ENCODE measurements at regions not wholly inside any gene's neighbourhood (a gene's known extent, or its start where the extent isn't known, plus 50 kb on each side); places are given as distances from the start of the nearest gene placed in this dataset.
A peak's percentile ranks its signal among the peaks of the same experiment; 100 is the strongest.

DNA sequence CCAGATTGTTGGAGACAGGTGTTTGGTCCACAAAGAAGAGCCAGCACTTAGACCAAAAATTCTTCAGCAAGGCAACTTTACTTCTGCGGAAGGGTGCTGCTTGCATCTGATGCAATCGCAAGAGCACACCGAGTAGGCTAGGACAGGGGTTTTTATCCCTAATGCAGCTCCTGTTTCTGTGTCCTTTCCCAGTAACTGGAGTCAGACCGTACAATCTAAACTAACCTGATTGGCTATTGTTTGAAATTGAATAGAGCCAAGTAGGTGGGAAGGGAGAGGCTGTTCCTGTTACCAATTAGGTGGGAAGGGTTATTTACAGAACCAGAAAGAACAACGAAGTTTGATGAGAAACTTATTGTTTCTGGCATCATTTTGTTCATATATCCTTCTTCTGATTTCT is 77.6 kb downstream of the CHCHD4 start:
- TF ChIP-seq, protein P1, sequence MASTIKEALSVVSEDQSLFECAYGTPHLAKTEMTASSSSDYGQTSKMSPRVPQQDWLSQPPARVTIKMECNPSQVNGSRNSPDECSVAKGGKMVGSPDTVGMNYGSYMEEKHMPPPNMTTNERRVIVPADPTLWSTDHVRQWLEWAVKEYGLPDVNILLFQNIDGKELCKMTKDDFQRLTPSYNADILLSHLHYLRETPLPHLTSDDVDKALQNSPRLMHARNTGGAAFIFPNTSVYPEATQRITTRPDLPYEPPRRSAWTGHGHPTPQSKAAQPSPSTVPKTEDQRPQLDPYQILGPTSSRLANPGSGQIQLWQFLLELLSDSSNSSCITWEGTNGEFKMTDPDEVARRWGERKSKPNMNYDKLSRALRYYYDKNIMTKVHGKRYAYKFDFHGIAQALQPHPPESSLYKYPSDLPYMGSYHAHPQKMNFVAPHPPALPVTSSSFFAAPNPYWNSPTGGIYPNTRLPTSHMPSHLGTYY (CRISPR knock-in tag; IDR thresholded peaks at IDR 0.05): no peak
- TF ChIP-seq NR2C2 (CRISPR knock-in tag; IDR thresholded peaks at IDR 0.05) (no peak), ZNF121 (CRISPR knock-in tag; IDR thresholded peaks at IDR 0.05) (no peak), CREB1 (CRISPR knock-in tag; IDR thresholded peaks at IDR 0.05) (no peak), NR3C1 (CRISPR knock-in tag; conservative IDR thresholded peaks at IDR 0.05; ENCODE audit: low read depth) (no peak), ZNF423 (CRISPR knock-in tag; IDR thresholded peaks at IDR 0.05) (no peak), TEAD4 (CRISPR knock-in tag; IDR thresholded peaks at IDR 0.05) (no peak), ZNF138 (CRISPR knock-in tag; conservative IDR thresholded peaks at IDR 0.05) (no peak)
- TF ChIP-seq, protein P2, sequence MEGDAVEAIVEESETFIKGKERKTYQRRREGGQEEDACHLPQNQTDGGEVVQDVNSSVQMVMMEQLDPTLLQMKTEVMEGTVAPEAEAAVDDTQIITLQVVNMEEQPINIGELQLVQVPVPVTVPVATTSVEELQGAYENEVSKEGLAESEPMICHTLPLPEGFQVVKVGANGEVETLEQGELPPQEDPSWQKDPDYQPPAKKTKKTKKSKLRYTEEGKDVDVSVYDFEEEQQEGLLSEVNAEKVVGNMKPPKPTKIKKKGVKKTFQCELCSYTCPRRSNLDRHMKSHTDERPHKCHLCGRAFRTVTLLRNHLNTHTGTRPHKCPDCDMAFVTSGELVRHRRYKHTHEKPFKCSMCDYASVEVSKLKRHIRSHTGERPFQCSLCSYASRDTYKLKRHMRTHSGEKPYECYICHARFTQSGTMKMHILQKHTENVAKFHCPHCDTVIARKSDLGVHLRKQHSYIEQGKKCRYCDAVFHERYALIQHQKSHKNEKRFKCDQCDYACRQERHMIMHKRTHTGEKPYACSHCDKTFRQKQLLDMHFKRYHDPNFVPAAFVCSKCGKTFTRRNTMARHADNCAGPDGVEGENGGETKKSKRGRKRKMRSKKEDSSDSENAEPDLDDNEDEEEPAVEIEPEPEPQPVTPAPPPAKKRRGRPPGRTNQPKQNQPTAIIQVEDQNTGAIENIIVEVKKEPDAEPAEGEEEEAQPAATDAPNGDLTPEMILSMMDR (IDR thresholded peaks at IDR 0.05): no peak
- TF ChIP-seq, protein P3, sequence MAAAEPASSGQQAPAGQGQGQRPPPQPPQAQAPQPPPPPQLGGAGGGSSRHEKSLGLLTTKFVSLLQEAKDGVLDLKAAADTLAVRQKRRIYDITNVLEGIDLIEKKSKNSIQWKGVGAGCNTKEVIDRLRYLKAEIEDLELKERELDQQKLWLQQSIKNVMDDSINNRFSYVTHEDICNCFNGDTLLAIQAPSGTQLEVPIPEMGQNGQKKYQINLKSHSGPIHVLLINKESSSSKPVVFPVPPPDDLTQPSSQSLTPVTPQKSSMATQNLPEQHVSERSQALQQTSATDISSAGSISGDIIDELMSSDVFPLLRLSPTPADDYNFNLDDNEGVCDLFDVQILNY (CRISPR knock-in tag; IDR thresholded peaks at IDR 0.05): no peak
- TF ChIP-seq, protein P4, sequence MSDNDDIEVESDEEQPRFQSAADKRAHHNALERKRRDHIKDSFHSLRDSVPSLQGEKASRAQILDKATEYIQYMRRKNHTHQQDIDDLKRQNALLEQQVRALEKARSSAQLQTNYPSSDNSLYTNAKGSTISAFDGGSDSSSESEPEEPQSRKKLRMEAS (CRISPR knock-in tag; IDR thresholded peaks at IDR 0.05): 0 out of 2 replicates have a peak, but pooled peaks have one; percentile 33
- TF ChIP-seq, protein P5, sequence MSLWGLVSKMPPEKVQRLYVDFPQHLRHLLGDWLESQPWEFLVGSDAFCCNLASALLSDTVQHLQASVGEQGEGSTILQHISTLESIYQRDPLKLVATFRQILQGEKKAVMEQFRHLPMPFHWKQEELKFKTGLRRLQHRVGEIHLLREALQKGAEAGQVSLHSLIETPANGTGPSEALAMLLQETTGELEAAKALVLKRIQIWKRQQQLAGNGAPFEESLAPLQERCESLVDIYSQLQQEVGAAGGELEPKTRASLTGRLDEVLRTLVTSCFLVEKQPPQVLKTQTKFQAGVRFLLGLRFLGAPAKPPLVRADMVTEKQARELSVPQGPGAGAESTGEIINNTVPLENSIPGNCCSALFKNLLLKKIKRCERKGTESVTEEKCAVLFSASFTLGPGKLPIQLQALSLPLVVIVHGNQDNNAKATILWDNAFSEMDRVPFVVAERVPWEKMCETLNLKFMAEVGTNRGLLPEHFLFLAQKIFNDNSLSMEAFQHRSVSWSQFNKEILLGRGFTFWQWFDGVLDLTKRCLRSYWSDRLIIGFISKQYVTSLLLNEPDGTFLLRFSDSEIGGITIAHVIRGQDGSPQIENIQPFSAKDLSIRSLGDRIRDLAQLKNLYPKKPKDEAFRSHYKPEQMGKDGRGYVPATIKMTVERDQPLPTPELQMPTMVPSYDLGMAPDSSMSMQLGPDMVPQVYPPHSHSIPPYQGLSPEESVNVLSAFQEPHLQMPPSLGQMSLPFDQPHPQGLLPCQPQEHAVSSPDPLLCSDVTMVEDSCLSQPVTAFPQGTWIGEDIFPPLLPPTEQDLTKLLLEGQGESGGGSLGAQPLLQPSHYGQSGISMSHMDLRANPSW (CRISPR knock-in tag; conservative IDR thresholded peaks at IDR 0.05; ENCODE audit: low read depth): no peak
- TF ChIP-seq, protein P6, sequence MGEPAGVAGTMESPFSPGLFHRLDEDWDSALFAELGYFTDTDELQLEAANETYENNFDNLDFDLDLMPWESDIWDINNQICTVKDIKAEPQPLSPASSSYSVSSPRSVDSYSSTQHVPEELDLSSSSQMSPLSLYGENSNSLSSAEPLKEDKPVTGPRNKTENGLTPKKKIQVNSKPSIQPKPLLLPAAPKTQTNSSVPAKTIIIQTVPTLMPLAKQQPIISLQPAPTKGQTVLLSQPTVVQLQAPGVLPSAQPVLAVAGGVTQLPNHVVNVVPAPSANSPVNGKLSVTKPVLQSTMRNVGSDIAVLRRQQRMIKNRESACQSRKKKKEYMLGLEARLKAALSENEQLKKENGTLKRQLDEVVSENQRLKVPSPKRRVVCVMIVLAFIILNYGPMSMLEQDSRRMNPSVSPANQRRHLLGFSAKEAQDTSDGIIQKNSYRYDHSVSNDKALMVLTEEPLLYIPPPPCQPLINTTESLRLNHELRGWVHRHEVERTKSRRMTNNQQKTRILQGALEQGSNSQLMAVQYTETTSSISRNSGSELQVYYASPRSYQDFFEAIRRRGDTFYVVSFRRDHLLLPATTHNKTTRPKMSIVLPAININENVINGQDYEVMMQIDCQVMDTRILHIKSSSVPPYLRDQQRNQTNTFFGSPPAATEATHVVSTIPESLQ (CRISPR knock-in tag; IDR thresholded peaks at IDR 0.05): no peak

Data from WTC11 (cell line).